Gastrocnemius medialis (tissue), 4 donors: ENCODE measurements at regions not wholly inside any gene's neighbourhood (a gene's known extent, or its start where the extent isn't known, plus 50 kb on each side); places are given as distances from the start of the nearest gene placed in this dataset.

Source experiments
- CTCF ChIP-seq, 5 experiments: fragments of 450-650 bp in 3 of 5; fragments of 200-600 bp in 2 of 5; sonication (generic) in 2 of 5; IDR thresholded peaks in 4 of 5; conservative IDR thresholded peaks in 1 of 5; 1 replicate in 4 of 5; 2 replicates in 1 of 5; pipeline ENCODE4 v1.5.1; 2016 to 2019; ENCODE audit warnings: antibody characterized with exemption in 5 of 5, mild to moderate bottlenecking in 3 of 5, moderate library complexity in 3 of 5
- POLR2A ChIP-seq, 2 donors: fragments of 450-650 bp; IDR thresholded peaks; one replicate each; pipeline ENCODE4 v1.6.1; 2017; ENCODE audit warnings: antibody characterized with exemption in 2 of 2, mild to moderate bottlenecking in 2 of 2, moderate library complexity in 2 of 2

- TF ChIP-seq CTCF (IDR thresholded peaks at IDR 0.05 in 4 of 5, conservative IDR thresholded peaks at IDR 0.05 in 1 of 5) (no peak), POLR2A (IDR thresholded peaks at IDR 0.05) (no peak)
These were observed 688.6 kb upstream of the ZNF385D start for GRCh38 chr3:22439626-22440025.
